Fibroblast of lung (primary cell): ENCODE measurements at regions not wholly inside any gene's neighbourhood (a gene's known extent, or its start where the extent isn't known, plus 50 kb on each side); places are given as distances from the start of the nearest gene placed in this dataset.

ENCODE experiments used
- DNase-seq, 2 donors: peaks; one replicate each; pipeline versions ENCODE4 v3.0.0 to v3.0.0-alpha.2; 2010; ENCODE audit warnings: low read depth in 2 of 2
- H2AFZ ChIP-seq: 2 replicates; pipeline ENCODE4 v1.5.1; 2012; ENCODE audit warnings: low read length, control low read depth, inconsistent platforms
- H3K27ac ChIP-seq: 2 replicates; pipeline ENCODE4 v1.5.1; 2011; ENCODE audit warnings: low read length, control low read depth; ENCODE audit not compliant: insufficient read depth
- H3K27me3 ChIP-seq: 2 replicates; pipeline ENCODE4 v1.5.1; 2011; ENCODE audit warnings: mild to moderate bottlenecking, low read length; ENCODE audit not compliant: control insufficient read depth, insufficient read depth
- H3K36me3 ChIP-seq: 2 replicates; pipeline ENCODE4 v1.5.1; 2011; ENCODE audit warnings: low read length; ENCODE audit not compliant: control insufficient read depth, insufficient read depth
- H3K4me1 ChIP-seq: 2 replicates; pipeline ENCODE4 v1.5.1; 2011; ENCODE audit warnings: low read length; ENCODE audit not compliant: control insufficient read depth, insufficient read depth; ENCODE audit errors: extremely low read depth
- H3K4me2 ChIP-seq: 2 replicates; pipeline ENCODE4 v1.5.1; 2011; ENCODE audit warnings: low read length, control low read depth; ENCODE audit not compliant: insufficient read depth; ENCODE audit errors: extremely low read depth
- H3K4me3 ChIP-seq, 4 experiments: fragments of 200-600 bp in 1 of 4; sonication (generic) in 1 of 4; replicated peaks in 1 of 4; 2 replicates each; pipeline ENCODE4 v1.5.1; 2011 to 2016; ENCODE audit warnings: low read length in 4 of 4, low read depth in 3 of 4, mild to moderate bottlenecking in 3 of 4, control low read depth in 2 of 4, inconsistent platforms in 1 of 4, mixed read lengths in 1 of 4; ENCODE audit not compliant: insufficient read depth in 1 of 4; ENCODE audit errors: control extremely low read depth in 1 of 4
- H3K79me2 ChIP-seq: 2 replicates; pipeline ENCODE4 v1.5.1; 2012; ENCODE audit warnings: mild to moderate bottlenecking, low read length, inconsistent platforms; ENCODE audit not compliant: control insufficient read depth, insufficient read depth
- H3K9ac ChIP-seq: 2 replicates; pipeline ENCODE4 v1.5.1; 2011; ENCODE audit warnings: mild to moderate bottlenecking, low read length, control low read depth; ENCODE audit not compliant: insufficient read depth
- H3K9me3 ChIP-seq: 2 replicates; pipeline ENCODE4 v1.5.1; 2012; ENCODE audit warnings: low read depth, low read length; ENCODE audit not compliant: control insufficient read depth, insufficient read depth
- H4K20me1 ChIP-seq: 2 replicates; pipeline ENCODE4 v1.5.1; 2011; ENCODE audit warnings: low read length; ENCODE audit not compliant: control insufficient read depth, insufficient read depth; ENCODE audit errors: extremely low read depth
- CTCF ChIP-seq, 2 donors: IDR thresholded peaks in 1 of 2; conservative IDR thresholded peaks in 1 of 2; 1 replicate in 1 of 2; 2 replicates in 1 of 2; pipeline ENCODE4 v1.5.1; 2011 to 2012; ENCODE audit warnings: low read length in 2 of 2, control low read depth in 1 of 2, inconsistent platforms in 1 of 2, low read depth in 1 of 2, mild to moderate bottlenecking in 1 of 2
- EZH2 ChIP-seq: IDR thresholded peaks from 2 replicates; pipeline ENCODE4 v1.5.1; 2012; ENCODE audit warnings: low read length, control low read depth, mild to moderate bottlenecking; ENCODE audit errors: missing control alignments

GRCh38 chr15:81555346-81555745 is 181.3 kb upstream of the TMC3 start:
- Histone ChIP-seq H2AFZ (no peak overlapping the region), H3K9me3 (no peaks in the 10 kb centered on the region), H3K4me1 (no peaks in the 10 kb centered on the region), H4K20me1 (no peaks in the 10 kb centered on the region), H3K27ac (no peak overlapping the region), H3K36me3 (no peaks in the 10 kb centered on the region), H3K27me3 (no peaks in the 10 kb centered on the region), H3K79me2 (no peaks in the 10 kb centered on the region), H3K9ac (no peak overlapping the region), H3K4me3 (no peak overlapping the region), H3K4me2 (no peak overlapping the region)
- DNase-seq: no peak
- TF ChIP-seq EZH2 (no peak), CTCF (conservative IDR thresholded peaks at IDR 0.05 in 1 of 2, IDR thresholded peaks at IDR 0.05 in 1 of 2; ENCODE audit: low read depth in 1 of 2, low read length in 2 of 2) (no peak)

GRCh38 chr15:81548365-81549130 is 174.5 kb upstream of the TMC3 start:
- no peak overlapping the region for H2AFZ ChIP-seq
- no peak overlapping the region for H3K4me3 ChIP-seq

More at GRCh38 chr15:81548365-81549130, 174.5 kb upstream of the TMC3 start:
- TF ChIP-seq EZH2 (no peak), CTCF (conservative IDR thresholded peaks at IDR 0.05 in 1 of 2, IDR thresholded peaks at IDR 0.05 in 1 of 2; ENCODE audit: low read depth in 1 of 2, low read length in 2 of 2) (no peak)
- peak; percentile 16 to 79 for DNase-seq
- Histone ChIP-seq H3K4me1 (no peaks in the 10 kb centered on the region), H3K27me3 (no peaks in the 10 kb centered on the region), H3K9ac (no peak overlapping the region), H3K9me3 (no peaks in the 10 kb centered on the region), H3K79me2 (no peaks in the 10 kb centered on the region), H3K27ac (no peak overlapping the region), H3K36me3 (no peaks in the 10 kb centered on the region), H3K4me2 (no peak overlapping the region), H4K20me1 (no peaks in the 10 kb centered on the region)
